HEK293T (cell line): ENCODE measurements at regions not wholly inside any gene's neighbourhood (a gene's known extent, or its start where the extent isn't known, plus 50 kb on each side); places are given as distances from the start of the nearest gene placed in this dataset.

ENCODE experiments used
- CTCF ChIA-PET: fragments of 350-600 bp; formaldehyde crosslinking; extraction: SDS; loops from one replicate; lab custom pipeline; 2021; ENCODE audit warnings: antibody characterized with exemption, inconsistent platforms; lab: Yijun Ruan, JAX
- POLR2A ChIA-PET: fragments of 350-600 bp; formaldehyde crosslinking; extraction: SDS; loops from one replicate; lab custom pipeline; 2020; ENCODE audit warnings: antibody characterized with exemption, inconsistent platforms; lab: Yijun Ruan, JAX
- DNase-seq: peaks from one replicate; pipeline ENCODE4 v3.0.0; 2012; ENCODE audit warnings: mixed read lengths; ENCODE audit errors: extremely low spot score
- ARNT ChIP-seq: fragments of 450-650 bp; IDR thresholded peaks from 2 replicates; pipeline ENCODE4 v1.6.1; 2017; ENCODE audit warnings: mild to moderate bottlenecking
- BHLHE40 ChIP-seq: fragments of 450-650 bp; IDR thresholded peaks from 2 replicates; pipeline ENCODE4 v1.6.1; 2016; ENCODE audit warnings: mild to moderate bottlenecking, moderate library complexity, borderline replicate concordance
- CTBP1 ChIP-seq: fragments of 450-650 bp; IDR thresholded peaks from 2 replicates; pipeline ENCODE4 v1.6.1; 2016; ENCODE audit warnings: borderline replicate concordance
- ELF4 ChIP-seq: fragments of 450-650 bp; IDR thresholded peaks from 2 replicates; pipeline ENCODE4 v1.6.1; 2017; ENCODE audit warnings: antibody characterized with exemption
- FOXA1 ChIP-seq: fragments of 450-650 bp; IDR thresholded peaks from 2 replicates; pipeline ENCODE4 v1.6.1; 2016; ENCODE audit warnings: mild to moderate bottlenecking
- FOXK2 ChIP-seq: fragments of 450-650 bp; IDR thresholded peaks from 2 replicates; pipeline ENCODE4 v1.6.1; 2016; ENCODE audit warnings: mild to moderate bottlenecking
- FOXM1 ChIP-seq: fragments of 450-650 bp; IDR thresholded peaks from 2 replicates; pipeline ENCODE4 v1.6.1; 2017; ENCODE audit warnings: mild to moderate bottlenecking, borderline replicate concordance
- HDGF ChIP-seq: fragments of 450-650 bp; IDR thresholded peaks from 2 replicates; pipeline ENCODE4 v1.6.1; 2017; ENCODE audit warnings: antibody characterized with exemption, borderline replicate concordance
- L3MBTL2 ChIP-seq: fragments of 450-650 bp; conservative IDR thresholded peaks from 2 replicates; pipeline ENCODE4 v1.6.1; 2016; ENCODE audit warnings: mild to moderate bottlenecking
- LEF1 ChIP-seq: fragments of 450-650 bp; IDR thresholded peaks from 2 replicates; pipeline ENCODE4 v1.6.1; 2017; ENCODE audit warnings: mild to moderate bottlenecking, borderline replicate concordance
- NFRKB ChIP-seq: fragments of 450-650 bp; IDR thresholded peaks from 2 replicates; pipeline ENCODE4 v1.6.1; 2016; ENCODE audit warnings: mild to moderate bottlenecking, moderate library complexity
- PKNOX1 ChIP-seq: fragments of 450-650 bp; IDR thresholded peaks from 2 replicates; pipeline ENCODE4 v1.6.1; 2016
- SP1 ChIP-seq: fragments of 450-650 bp; IDR thresholded peaks from 2 replicates; pipeline ENCODE4 v1.6.1; 2017
- SUZ12 ChIP-seq: fragments of 450-650 bp; IDR thresholded peaks from 2 replicates; pipeline ENCODE4 v1.6.1; 2016; ENCODE audit warnings: mild to moderate bottlenecking
- TARDBP ChIP-seq: fragments of 450-650 bp; IDR thresholded peaks from 2 replicates; pipeline ENCODE4 v1.6.1; 2016
- ZNF384 ChIP-seq: fragments of 450-650 bp; IDR thresholded peaks from 2 replicates; pipeline ENCODE4 v1.6.1; 2016

GRCh38 chr20:60091861-60092260, 133.6 kb downstream of the CDH26 start:
- no peak for TF ChIP-seq SP1
- no peak for TF ChIP-seq SUZ12
- no peak for TF ChIP-seq HDGF
- TF ChIP-seq ELF4 = no peak
- no peak for TF ChIP-seq NFRKB
- no peak for TF ChIP-seq ARNT
- no peak for TF ChIP-seq FOXA1
- no peak for TF ChIP-seq LEF1
- no peak for DNase-seq
- POLR2A ChIA-PET = no interaction called here
- CTCF ChIA-PET = no interaction called here

GRCh38 chr20:60092729-60093128, 134.5 kb downstream of the CDH26 start:
- TF ChIP-seq ELF4 (no peak), ZNF384 (no peak), NFRKB (no peak), PKNOX1 (no peak), BHLHE40 (no peak), FOXK2 (no peak), HDGF (no peak), LEF1 (no peak)
- ChIA-PET POLR2A (no interaction called here), CTCF (no interaction called here)
- DNase-seq = no peak

- POLR2A ChIA-PET = no interaction called here
- TF ChIP-seq L3MBTL2 = no peak
- TF ChIP-seq TARDBP = no peak
- TF ChIP-seq SUZ12 = no peak
- no peak for TF ChIP-seq FOXA1
- TF ChIP-seq FOXK2 = no peak
- no peak for TF ChIP-seq CTBP1
- TF ChIP-seq FOXM1 = no peak
- no peak for TF ChIP-seq PKNOX1
- no peak for TF ChIP-seq ELF4
- no peak for TF ChIP-seq BHLHE40
- TF ChIP-seq ARNT = no peak
- TF ChIP-seq LEF1 = no peak
- TF ChIP-seq ZNF384 = no peak
- TF ChIP-seq SP1 = no peak
- TF ChIP-seq NFRKB = no peak
- no peak for TF ChIP-seq HDGF
- DNase-seq = no peak
- CTCF ChIA-PET = no interaction called here
These were observed 137.2 kb downstream of the CDH26 start for GRCh38 chr20:60095456-60095855.

GRCh38 chr20:60096166-60096565, 137.9 kb downstream of the CDH26 start:
- ChIA-PET CTCF (no interaction called here), POLR2A (no interaction called here)
- DNase-seq = no peak
- no peak for TF ChIP-seq FOXK2
- no peak for TF ChIP-seq SP1
- TF ChIP-seq ZNF384 = no peak
- no peak for TF ChIP-seq FOXA1
- no peak for TF ChIP-seq ELF4
- no peak for TF ChIP-seq TARDBP

- ChIA-PET CTCF (no interaction called here), POLR2A (no interaction called here)
- TF ChIP-seq ARNT (no peak), LEF1 (no peak), L3MBTL2 (no peak), ELF4 (no peak), BHLHE40 (no peak), PKNOX1 (no peak), FOXK2 (no peak), NFRKB (no peak), FOXM1 (no peak), ZNF384 (no peak), FOXA1 (no peak), CTBP1 (no peak)
- DNase-seq = no peak
These were observed 139.1 kb downstream of the CDH26 start for GRCh38 chr20:60097285-60097684.

- DNase-seq = no peak
- ChIA-PET CTCF (no interaction called here), POLR2A (no interaction called here)
- TF ChIP-seq ZNF384 = no peak
- no peak for TF ChIP-seq CTBP1
- TF ChIP-seq HDGF = no peak
- TF ChIP-seq FOXM1 = no peak
- no peak for TF ChIP-seq NFRKB
- TF ChIP-seq SUZ12 = no peak
- TF ChIP-seq FOXA1 = no peak
- TF ChIP-seq SP1 = no peak
- TF ChIP-seq TARDBP = no peak
These were observed 142.6 kb downstream of the CDH26 start for GRCh38 chr20:60100780-60101179.

- TF ChIP-seq LEF1 = no peak
- ChIA-PET CTCF (no interaction called here), POLR2A (no interaction called here)
- no peak for DNase-seq
These were observed 143.1 kb downstream of the CDH26 start for GRCh38 chr20:60101201-60101890.
